ENCODE measurements at regions not wholly inside any gene's neighbourhood (a gene's known extent, or its start where the extent isn't known, plus 50 kb on each side); places are given as distances from the start of the nearest gene placed in this dataset.

GRCh38 chr12:65605019-65605418 is 219.3 kb upstream of the HMGA2 start:
- TF ChIP-seq, protein P1, sequence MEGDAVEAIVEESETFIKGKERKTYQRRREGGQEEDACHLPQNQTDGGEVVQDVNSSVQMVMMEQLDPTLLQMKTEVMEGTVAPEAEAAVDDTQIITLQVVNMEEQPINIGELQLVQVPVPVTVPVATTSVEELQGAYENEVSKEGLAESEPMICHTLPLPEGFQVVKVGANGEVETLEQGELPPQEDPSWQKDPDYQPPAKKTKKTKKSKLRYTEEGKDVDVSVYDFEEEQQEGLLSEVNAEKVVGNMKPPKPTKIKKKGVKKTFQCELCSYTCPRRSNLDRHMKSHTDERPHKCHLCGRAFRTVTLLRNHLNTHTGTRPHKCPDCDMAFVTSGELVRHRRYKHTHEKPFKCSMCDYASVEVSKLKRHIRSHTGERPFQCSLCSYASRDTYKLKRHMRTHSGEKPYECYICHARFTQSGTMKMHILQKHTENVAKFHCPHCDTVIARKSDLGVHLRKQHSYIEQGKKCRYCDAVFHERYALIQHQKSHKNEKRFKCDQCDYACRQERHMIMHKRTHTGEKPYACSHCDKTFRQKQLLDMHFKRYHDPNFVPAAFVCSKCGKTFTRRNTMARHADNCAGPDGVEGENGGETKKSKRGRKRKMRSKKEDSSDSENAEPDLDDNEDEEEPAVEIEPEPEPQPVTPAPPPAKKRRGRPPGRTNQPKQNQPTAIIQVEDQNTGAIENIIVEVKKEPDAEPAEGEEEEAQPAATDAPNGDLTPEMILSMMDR (conservative IDR thresholded peaks at IDR 0.05; ENCODE audit: low read depth, low read length), result no peak
- no peak for TF ChIP-seq EZH2 (IDR thresholded peaks at IDR 0.05; ENCODE audit: low read length, unreplicated experiment)
